ENCODE measurements at regions not wholly inside any gene's neighbourhood (a gene's known extent, or its start where the extent isn't known, plus 50 kb on each side); places are given as distances from the start of the nearest gene placed in this dataset.

GRCh38 chr13:60925686-60926085 lies 490.0 kb downstream of the PCDH20 start:
- DNase-seq (ENCODE audit: low read depth), result no peak
- no peak for TF ChIP-seq CTCF (conservative IDR thresholded peaks at IDR 0.05; ENCODE audit: low read depth, low read length)
- no peak overlapping the region for H3K4me3 ChIP-seq (ENCODE audit: low read depth, low read length)

GRCh38 chr13:60924856-60925255 lies 490.8 kb downstream of the PCDH20 start:
- TF ChIP-seq CTCF (conservative IDR thresholded peaks at IDR 0.05; ENCODE audit: low read depth, low read length), result no peak
- no peak for DNase-seq (ENCODE audit: low read depth)
- no peak overlapping the region for H3K4me3 ChIP-seq (ENCODE audit: low read depth, low read length)

- no peak for TF ChIP-seq CTCF (conservative IDR thresholded peaks at IDR 0.05; ENCODE audit: low read depth, low read length)
These were observed 492.9 kb downstream of the PCDH20 start for GRCh38 chr13:60922576-60923231.

GRCh38 chr13:60893801-60894200 lies 496.8 kb downstream of the TDRD3 start:
- no peak overlapping the region for H3K4me3 ChIP-seq (ENCODE audit: low read depth, low read length)
- no peak for DNase-seq (ENCODE audit: low read depth)
- no peak for TF ChIP-seq CTCF (conservative IDR thresholded peaks at IDR 0.05; ENCODE audit: low read depth, low read length)

More at GRCh38 chr13:60922576-60923231, 492.9 kb downstream of the PCDH20 start:
- H3K4me3 ChIP-seq (ENCODE audit: low read depth, low read length), result no peak overlapping the region
- no peak for DNase-seq (ENCODE audit: low read depth)

GRCh38 chr13:60887711-60888110 lies 490.7 kb downstream of the TDRD3 start:
- no peak overlapping the region for H3K4me3 ChIP-seq (ENCODE audit: low read depth, low read length)
- DNase-seq (ENCODE audit: low read depth), result no peak
- no peak for TF ChIP-seq CTCF (conservative IDR thresholded peaks at IDR 0.05; ENCODE audit: low read depth, low read length)

GRCh38 chr13:60881507-60881906 lies 484.5 kb downstream of the TDRD3 start:
- no peak overlapping the region for H3K4me3 ChIP-seq (ENCODE audit: low read depth, low read length)
- no peak for TF ChIP-seq CTCF (conservative IDR thresholded peaks at IDR 0.05; ENCODE audit: low read depth, low read length)
- DNase-seq (ENCODE audit: low read depth), result no peak

GRCh38 chr13:60873116-60873515 lies 476.1 kb downstream of the TDRD3 start:
- TF ChIP-seq CTCF (conservative IDR thresholded peaks at IDR 0.05; ENCODE audit: low read depth, low read length), result no peak
- H3K4me3 ChIP-seq (ENCODE audit: low read depth, low read length), result no peak overlapping the region
- no peak for DNase-seq (ENCODE audit: low read depth)

Data from choroid plexus epithelial cell (primary cell).